ENCODE measurements at regions not wholly inside any gene's neighbourhood (a gene's known extent, or its start where the extent isn't known, plus 50 kb on each side); places are given as distances from the start of the nearest gene placed in this dataset.

GRCh38 chr11:95575517-95575916 is 214.1 kb downstream of the FAM76B start:
- Histone ChIP-seq H3K27ac (ENCODE audit: insufficient read depth, low read length) (no peak overlapping the region), H2AK9ac (replicated peaks; ENCODE audit: low read depth, low read length, poor library complexity) (no peak overlapping the region), H3K4me1 (ENCODE audit: control insufficient read depth, insufficient read depth, low read length) (no peaks in the 10 kb centered on the region; the same call in 1 of the 2 replicates), H2BK15ac (ENCODE audit: low read depth, low read length) (no peak overlapping the region), H4K91ac (ENCODE audit: insufficient read depth, low read depth, low read length) (no peak overlapping the region), H4K5ac (ENCODE audit: low read depth, low read length) (no peak overlapping the region), H3K23ac (ENCODE audit: low read depth, low read length) (no peak overlapping the region), H2BK20ac (ENCODE audit: low read depth, low read length) (no peak overlapping the region), H3K9me1 (ENCODE audit: insufficient read depth, low read length) (no peaks in the 10 kb centered on the region), H3K14ac (replicated peaks; ENCODE audit: low read depth, low read length) (no peak overlapping the region), H2BK5ac (ENCODE audit: low read depth, low read length, poor library complexity, severe bottlenecking) (no peak overlapping the region), H3K27me3 (ENCODE audit: control insufficient read depth, insufficient read depth, low read length) (no peaks in the 10 kb centered on the region), H3K36me3 (ENCODE audit: control insufficient read depth, insufficient read depth, low read length) (no peaks in the 10 kb centered on the region), H4K20me1 (ENCODE audit: insufficient read depth, low read length) (no peaks in the 10 kb centered on the region), H3K9me3 (ENCODE audit: control insufficient read depth, insufficient read depth, low read length) (no peaks in the 10 kb centered on the region), H3K4ac (ENCODE audit: low read depth, low read length) (no peak overlapping the region), H3K4me2 (ENCODE audit: low read depth, low read length) (no peak overlapping the region), H4K8ac (ENCODE audit: low read depth in 2 of 2, low read length in 2 of 2) (no peak overlapping the region), H2BK120ac (ENCODE audit: low read depth, low read length) (no peak overlapping the region), H3K79me1 (ENCODE audit: low read depth in 1 of 2, low read length in 2 of 2) (no peaks in the 10 kb centered on the region), H3K56ac (ENCODE audit: extremely low read depth, insufficient read depth, low read length) (no peak overlapping the region), H3K18ac (ENCODE audit: low read depth, low read length) (no peak overlapping the region), H3K9ac (ENCODE audit: low read depth, low read length) (no peak overlapping the region), H2AFZ (replicated peaks; ENCODE audit: low read length, poor library complexity) (no peak overlapping the region), H2AK5ac (ENCODE audit: low read depth, low read length) (no peak overlapping the region), H3K4me3 (ENCODE audit: insufficient read depth, low read depth, low read length) (no peak overlapping the region)
- no TSS peak for BruUV-seq (replicated peaks)
- DNase-seq, result no peak
- POLR2A ChIA-PET (ENCODE audit: unreplicated experiment), result no interaction called here
- no peak for TF ChIP-seq POLR2A (IDR thresholded peaks at IDR 0.05; ENCODE audit: low read depth, low read length)
- no peak for TF ChIP-seq RCOR1 (IDR thresholded peaks at IDR 0.05; ENCODE audit: insufficient replicate concordance, low read length)
- no peak for TF ChIP-seq MAFK (IDR thresholded peaks at IDR 0.05; ENCODE audit: low read depth, low read length)
- TF ChIP-seq MXI1 (IDR thresholded peaks at IDR 0.05; ENCODE audit: borderline replicate concordance, low read depth, low read length), result no peak
- CTCF ChIA-PET, result no interaction called here
- in situ Hi-C loops (cut with MboI; ENCODE audit: low sequenced_read_pairs), result no loop called here
- no CpG with 5 or more reads among the region's 2 CpGs for WGBS, 2 experiments (ENCODE audit: extremely low coverage in 2 of 2, insufficient read length in 1 of 2)
- dilution Hi-C loops (cut with HindIII; ENCODE audit: low sequenced_read_pairs, unreplicated experiment), result no loop called here
- no peak for ATAC-seq (ENCODE audit: low read depth)
- intact Hi-C loops (cut with micrococcal nuclease), result no loop called here

All from IMR-90 (cell line).